GM19372 (cell line): ENCODE measurements at regions not wholly inside any gene's neighbourhood (a gene's known extent, or its start where the extent isn't known, plus 50 kb on each side); places are given as distances from the start of the nearest gene placed in this dataset.
"Not testable (repeated sequence)": the region's sequence is repeated elsewhere in the genome, so short reads cannot be mapped to it uniquely, and the experiment has no call there.

Experiments
- ATAC-seq: cut with Tn5 transposase; IDR thresholded peaks from one replicate; pipeline ENCODE4 v1.9.1; 2021; ENCODE audit warnings: mild to moderate bottlenecking, low read depth, moderate library complexity; ENCODE audit not compliant: unreplicated experiment

DNA sequence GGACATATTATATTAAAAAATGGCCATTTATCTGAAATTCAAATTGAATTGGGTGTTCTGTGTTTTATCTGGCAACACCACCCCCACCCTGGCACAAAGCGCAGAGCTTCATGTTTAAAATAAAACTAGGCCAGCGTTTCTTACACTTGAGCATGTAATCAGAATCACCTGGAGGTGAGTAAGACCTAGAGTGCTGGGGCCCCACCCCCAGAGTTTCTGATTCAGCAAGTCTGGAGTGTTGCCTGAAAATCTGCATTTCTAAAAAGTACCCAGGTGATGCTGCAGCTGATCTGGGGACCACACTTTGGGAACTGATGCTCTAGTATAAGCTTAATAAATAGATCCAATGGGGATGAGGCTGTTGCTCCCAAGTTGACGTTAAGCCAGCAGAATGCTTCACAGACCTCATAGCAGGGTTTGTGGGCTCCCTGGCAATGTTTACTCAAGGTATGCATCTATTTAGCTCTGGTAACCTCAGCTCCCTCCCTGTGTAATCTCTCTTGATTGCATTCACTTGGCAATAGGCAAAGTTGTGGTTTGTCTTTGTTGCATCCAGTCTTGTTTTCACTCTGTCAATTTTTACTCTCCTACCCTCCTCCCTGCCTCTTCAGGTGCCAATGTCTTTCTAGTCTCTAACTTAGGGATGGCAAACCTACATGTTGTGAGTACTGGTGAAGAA lies 99.8 kb upstream of the TEX13D start:
- peak; percentile 60 for ATAC-seq

DNA sequence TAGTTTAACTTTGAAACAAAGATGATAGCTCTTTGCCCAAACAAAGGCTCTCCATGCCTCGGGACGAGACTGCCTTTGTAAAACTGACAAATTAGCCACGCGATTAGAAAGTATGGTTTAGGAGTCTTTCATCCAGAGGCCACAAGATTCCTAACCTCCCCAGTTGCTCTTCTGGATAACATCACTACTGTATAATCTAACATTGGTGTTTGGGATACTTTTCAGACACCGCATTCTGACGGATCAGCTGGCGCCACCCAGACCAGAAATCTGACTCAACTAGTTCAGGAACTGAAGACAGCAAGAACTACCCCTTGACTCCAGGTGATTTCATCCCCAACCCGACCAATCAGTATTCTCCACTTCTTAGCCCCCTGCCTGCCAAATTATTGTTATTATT lies 98.1 kb upstream of the TEX13D start:
- ATAC-seq, result no peak

DNA sequence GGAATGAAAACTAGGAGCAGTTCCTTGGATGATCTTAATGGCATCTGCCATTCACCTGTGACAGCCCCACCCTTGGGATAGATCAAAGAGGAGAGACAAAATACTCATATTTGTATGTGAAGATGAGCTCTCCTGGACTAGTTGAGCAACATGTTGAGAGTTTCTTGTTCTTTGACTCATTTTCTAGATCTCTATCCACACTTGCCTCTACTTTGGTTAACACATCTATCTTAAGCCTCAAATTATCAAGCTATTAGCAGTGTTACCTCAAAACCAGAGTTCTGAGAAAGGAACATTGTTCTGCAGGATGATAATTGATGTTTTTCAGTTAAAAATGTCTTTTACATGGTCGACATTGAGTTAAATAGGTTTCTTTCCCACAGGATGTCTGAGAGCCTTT lies 94.2 kb upstream of the TEX13D start:
- no peak for ATAC-seq

DNA sequence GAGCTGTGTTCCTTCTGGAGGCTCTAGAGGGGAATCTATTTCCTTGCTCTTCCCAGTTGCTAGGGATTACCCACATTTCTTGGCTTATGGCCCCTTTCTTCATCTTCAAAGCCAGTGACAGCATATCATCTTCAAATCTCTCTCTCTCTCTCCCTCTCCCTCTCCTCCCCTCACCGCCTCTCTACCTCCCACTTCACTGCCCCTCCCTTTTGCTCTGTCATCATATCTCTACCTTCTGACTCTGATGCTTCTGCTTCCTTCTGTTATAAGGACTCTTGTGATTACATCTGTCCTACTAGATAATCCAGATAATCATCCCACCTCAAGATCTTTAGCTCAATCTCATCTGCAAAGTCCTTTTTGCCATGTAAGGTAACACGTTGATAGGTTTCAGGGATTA lies 93.1 kb upstream of the TEX13D start:
- ATAC-seq, result peak; percentile 13

DNA sequence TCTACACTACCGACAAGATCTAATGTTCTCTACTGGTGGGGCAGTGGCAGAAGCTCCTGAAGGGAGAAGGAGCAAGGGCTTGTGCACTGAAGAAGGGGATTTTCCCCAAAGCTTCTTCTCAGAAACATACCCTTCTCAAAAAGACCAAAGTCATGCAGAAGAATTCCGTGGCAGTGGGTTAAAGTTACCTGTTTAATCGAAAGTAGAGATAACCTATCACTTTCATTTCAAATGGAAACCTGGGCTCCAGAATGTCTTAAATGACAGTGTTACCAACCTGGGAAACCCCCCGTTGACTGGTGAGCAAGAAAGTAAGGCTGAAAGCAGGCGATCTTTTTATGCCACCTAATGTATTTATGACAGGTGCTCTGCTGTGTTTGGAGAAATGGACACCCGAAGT lies 92.5 kb upstream of the TEX13D start:
- peak; percentile 87 for ATAC-seq

DNA sequence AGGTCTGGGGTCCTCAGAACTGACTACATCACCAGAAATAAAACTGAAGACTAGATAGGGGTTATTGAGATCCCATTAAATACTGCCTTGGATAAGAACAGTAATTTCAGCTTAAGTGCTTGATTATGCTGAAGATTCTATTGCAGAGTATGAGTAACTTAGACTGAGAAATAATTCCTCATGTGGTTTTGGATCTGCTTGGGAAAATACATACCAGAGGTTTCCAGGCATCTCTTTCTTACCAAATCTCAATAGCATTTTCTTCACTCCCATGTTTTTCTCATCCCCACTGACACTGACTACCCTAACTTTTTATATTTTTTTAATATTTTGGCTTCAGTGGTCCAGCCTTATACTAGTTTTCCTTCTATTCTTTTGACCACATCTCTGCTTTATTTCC lies 92.0 kb upstream of the TEX13D start:
- no peak for ATAC-seq

DNA sequence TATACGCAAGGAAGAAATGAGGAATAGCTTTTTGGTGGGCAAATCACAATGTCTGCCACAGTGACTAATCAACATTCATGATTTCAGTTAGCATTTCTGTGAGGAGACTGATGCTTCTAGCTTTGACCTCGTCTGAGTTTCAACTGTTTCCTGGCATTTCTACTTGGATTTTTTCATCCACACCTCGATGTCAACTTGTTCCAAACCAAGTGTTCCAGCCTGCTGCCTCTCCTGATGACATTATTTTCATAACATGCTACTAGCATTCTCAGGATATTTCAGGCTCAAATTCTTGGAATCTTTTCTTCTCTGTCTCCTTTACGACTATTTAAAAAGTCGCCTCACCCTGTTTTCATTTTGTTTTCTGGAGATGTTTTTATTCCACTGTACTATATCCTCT lies 90.3 kb upstream of the TEX13D start:
- ATAC-seq, result no peak

DNA sequence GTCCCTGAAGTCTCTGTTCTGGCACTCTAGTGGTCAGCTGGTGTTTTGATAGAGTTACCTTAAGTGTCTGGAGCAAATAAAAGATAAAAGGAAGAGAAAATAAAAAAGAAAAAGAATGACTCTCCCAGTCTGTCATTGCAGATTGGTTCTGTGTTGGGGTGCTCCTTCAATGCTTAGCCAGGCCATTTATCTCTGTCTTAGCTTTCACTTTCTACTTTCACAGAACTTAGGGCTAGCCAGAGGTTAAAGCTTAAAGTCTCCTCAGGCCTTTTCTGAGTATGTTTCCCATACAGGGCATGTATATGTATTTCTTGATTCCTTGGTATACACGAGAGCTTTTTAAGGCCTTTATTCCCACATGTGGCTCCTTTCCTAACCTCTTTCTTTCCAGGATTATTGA lies 83.1 kb upstream of the TEX13D start:
- ATAC-seq, result no peak

DNA sequence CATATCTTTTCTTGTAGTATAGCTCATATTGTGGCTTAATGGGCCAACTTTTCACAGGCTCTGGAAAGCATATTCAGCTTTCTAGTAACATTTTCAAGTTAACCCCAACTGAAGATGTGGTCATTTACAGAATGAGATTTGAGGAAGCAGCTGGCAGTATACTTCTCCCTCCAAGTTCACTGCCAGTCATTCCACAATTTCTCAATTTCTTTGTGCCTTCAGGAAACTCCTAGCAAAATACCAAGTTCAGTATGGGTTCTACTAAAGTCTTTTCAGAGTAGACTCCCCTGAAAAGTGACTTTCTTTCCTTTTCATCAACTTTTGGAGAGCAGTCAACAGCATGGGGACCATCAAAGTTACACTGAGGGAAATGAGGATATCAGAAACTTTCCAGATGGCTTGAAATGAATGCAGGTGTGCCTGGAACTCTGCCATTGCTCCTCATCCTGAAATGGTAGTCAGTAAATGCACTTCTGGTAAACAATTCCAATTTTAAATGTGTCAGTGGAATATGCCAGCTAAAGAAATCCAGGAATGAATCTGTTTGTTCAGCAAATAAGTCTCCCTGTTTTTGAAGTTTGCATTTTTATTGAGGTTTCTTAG lies 81.5 kb upstream of the TEX13D start:
- no peak for ATAC-seq

DNA sequence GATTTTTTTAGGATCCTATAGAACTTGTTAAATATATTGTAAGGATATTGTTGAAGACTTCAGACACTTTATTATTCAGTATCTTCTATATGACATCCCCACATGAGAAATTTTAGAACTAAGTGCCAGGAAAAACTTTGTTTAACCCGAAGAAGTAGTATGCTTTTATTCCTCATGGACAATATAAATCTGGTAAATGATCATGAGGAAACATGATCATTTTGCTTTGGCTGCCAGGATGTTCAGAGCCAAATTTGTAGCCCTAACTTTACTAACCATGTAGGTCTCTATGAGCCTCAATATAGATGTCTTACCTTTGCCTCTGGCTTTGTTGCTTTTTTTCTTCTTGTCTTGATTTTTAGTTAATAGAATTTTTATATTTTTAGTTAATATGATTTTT lies 77.8 kb upstream of the TEX13D start:
- ATAC-seq, result no peak

DNA sequence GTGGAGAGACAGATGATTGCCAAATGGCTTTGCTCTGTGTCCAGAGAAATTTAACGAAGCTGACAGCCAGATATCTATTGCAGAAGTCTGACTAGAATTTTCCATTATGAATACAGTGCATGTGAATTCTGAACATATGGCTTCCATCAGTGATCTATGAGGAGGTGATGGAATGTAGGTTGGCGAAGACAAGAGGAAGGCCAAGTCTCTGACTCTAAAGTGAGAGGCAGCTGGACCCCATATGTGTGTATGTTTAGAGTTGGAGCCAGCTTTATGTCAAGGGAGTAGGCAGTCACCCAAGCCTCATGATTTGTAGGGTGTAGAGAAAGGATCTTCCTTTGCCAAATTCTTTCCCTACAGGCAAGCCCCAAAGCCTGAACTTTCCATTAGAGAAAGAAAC lies 76.2 kb upstream of the TEX13D start:
- ATAC-seq, result no peak

DNA sequence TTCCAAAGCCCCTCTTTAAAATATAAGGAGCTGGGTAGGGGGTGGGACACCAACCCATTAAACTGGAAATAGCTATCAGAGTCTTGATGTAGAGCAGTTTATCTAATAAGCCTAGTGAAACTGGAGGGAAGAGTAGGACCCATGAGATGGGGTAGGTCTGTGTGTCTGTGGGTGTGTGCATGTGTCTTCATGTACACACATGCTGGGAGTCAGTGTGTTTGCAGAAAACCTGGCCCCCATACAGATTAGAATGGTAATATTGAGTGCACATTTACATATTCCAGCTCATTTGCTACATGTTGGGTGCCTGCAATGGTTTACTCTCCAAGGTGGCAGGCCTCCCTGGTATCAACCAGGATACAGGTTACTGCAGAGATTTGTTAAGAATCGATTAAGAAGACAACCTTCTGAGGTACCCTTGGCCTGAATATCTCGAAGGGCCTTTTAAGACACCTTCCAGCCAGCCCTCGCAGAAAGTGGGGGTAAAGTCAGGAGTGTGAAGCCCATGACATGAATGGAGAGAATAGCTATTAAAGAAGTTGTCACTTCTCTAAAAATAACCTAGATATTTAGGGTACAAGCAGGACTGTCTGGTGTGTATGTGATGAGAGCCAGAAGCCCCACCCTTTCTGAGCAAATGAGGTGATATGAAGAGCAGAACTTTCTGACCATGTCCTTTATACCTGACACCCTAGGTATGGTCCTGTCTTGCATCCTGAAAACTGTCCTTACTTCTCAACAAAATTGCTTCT lies 75.7 kb upstream of the TEX13D start:
- no peak for ATAC-seq

DNA sequence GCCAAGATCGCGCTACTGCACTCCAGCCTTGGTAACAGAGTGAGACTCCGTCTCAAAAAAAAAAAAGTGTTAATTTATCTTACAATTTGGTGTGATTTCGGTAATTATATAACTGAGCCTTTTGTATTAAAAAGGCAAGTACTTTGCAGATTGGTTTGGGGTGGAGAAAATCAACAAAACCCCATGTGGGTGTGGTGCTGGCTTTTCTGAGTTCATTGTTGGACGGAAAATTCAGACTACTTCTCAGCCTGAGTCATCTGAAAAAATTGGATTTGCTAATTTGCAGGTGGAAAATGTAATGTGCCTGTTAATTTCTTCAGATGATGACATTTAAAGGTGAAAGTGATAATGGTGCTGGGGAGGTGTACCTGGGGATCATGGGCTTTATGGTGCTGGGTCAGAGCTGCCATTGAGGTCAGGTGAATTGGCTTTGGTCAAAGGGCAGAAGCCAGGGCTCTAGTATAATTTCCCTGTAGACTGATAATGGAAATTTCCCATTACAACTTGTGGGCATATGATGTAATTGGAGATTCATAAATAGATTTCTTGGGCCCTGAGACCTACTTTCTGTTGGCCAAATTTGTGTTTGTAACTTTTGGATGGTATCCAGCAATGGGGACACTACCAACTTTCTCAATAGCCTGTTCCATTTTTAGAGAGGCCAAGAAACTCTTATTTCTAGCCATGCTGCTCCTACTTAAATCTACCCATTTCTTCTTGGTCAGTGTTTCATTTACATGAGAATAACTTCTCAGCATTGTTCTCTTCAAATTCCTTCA lies 74.3 kb upstream of the TEX13D start:
- ATAC-seq, result no peak

DNA sequence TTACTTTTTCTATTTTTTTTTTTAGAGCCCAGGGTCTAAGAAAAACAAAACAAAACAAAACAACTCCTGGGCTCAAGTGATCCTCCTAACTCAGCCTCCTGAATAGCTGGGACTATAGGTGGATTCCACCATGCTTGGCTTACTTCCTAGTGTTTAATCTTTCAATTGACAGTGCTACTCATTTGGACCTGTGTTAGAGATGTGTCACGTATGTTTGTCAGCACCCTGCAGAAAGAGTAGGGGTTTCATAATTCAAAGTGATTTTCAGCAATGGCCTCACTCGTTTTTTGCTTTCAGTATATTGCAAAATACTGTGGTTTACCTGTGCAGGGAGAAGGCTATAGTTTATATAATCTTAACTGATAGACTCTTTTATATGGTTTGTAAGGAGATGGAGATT lies 71.6 kb upstream of the TEX13D start:
- ATAC-seq, result no peak

DNA sequence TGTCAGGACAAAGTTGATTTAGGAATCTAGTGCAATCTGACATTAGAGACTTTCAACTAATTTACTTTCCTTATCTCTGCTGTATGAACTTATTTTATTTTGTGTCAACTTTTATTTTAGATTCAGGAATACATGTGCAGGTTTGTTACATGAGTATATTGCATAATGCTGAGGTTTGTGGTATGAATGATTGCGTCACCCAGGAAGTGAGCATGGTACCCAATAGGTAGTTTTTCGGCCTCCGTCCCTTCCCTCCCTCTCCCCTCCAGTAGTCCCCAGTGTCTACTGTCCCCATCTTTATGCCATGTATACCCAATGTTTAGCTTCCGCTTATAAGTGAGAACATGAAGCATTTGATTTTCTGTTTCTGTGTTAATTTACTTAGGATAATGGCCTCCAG lies 68.7 kb upstream of the TEX13D start:
- ATAC-seq, result no peak

DNA sequence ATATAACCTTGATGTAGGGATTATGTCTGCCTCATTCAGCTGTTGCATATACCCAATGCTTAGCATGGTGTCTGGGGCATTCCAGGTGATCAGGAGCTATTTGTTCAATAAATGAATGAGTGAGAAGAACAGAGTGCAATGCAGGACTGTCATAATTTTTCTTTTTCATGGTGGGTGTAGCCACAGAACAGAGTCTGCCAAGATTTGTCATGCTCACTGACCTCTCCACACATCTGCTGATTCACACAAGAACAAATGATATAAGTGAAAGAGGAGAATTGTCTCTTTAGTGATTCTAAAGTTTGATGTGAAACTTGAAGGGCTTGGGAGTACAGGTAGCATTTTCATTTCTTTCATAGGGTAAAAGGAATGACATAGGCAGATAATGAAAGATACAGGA lies 64.4 kb upstream of the TEX13D start:
- ATAC-seq, result no peak

DNA sequence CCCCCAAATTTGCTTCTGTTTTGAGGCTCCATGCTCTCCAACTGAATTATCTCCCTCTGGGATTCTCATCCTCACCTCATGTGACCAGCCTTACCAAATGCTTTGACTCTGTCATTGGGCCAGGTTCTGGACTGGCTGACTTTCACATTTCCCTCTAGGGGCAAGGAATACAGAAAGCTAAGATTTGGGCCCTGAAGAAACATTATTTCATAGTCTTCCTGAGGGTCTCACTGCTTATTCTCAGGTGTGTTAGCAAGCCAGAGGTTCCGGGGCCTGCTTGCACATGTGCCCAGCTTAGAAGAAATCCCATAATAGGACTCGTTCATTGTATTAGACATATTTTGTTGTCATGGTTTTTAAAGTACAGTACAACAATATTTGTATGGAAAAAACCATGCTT lies 62.6 kb upstream of the TEX13D start:
- ATAC-seq, result no peak

DNA sequence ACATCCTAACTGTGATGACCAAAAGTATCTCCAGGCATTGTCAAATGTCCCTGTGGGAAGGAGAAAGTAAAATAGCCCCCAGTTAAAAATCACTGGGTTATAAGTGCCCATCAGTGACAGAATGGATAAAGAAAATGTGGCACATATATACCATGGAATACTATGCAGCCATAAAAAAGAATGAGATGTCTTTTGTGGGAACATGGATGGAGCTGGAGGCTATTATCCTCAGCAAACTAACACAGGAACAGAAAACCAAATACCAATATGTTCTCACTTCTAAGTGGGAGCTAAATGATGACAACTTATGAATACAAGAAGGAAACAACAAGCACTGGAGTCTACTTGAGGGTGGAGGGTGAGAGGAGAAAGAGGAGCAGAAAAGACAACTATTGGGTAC lies 60.9 kb upstream of the TEX13D start:
- not testable (repeated sequence) for ATAC-seq

DNA sequence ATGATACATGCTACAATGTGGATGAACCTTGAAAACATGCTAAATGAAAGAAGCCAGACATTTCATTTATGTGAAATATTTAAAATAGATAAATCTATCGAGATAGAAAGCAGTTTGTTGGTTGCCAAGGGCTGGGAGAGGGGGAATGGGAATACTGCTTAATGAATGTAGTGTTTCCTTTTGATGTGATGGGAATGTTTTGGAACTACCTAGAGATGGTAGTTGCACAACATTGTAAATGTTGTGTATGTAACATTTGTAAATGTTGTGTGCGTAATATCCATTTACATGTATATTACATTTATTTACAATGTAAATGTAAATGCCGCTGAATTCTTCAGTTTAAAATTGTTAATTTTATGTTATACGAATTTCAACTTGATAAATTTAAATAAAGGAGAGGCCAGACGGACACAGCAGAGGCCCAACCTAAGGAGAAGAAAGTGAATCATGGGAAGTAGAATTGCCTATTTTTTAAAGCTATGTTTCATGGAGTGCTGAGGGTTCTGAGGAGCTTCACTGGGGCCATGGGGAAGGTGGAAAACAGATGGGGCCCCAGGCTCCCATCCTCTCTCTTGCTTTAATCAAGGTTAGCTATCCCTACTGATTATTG lies 60.0 kb upstream of the TEX13D start:
- no peak for ATAC-seq

DNA sequence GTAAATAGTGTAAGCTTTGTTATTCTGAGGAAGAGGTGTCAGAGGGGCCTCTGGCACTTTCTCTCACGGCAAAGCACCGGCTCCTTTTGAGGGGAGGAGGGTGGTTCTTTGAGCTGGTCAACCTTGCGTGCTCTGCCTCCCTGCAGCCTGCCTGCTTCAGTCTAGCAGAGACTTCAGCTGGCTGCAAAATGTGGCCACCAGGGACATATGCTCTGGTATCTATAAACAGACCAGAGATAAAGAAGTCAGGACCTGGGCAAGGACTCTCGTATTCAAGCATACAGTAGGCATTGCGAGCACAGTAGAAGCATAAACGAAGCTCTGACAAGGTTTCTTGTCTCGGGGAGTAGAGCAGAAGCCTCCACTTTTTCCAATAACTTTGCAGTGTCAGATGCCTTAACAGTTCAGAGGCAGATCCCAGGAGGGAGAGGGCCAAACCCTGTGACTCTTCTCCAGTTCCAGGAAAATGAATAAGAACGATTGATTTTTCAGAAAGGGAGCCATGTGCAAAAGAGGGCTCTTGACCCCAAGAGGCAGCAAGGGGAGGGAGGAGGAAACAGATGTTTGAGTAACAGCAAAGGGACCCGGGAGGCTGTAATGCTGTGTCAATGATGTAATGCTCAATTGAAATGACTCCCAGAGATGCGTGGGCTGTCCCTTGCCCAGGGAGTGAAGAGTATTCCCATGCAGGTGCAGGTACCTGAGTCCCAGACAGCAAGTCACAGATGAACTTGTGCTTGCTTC lies 57.9 kb upstream of the TEX13D start:
- ATAC-seq, result no peak
